Neural cell (in vitro differentiated cells): ENCODE measurements at regions not wholly inside any gene's neighbourhood (a gene's known extent, or its start where the extent isn't known, plus 50 kb on each side); places are given as distances from the start of the nearest gene placed in this dataset.

Experiments used
- H2AFZ ChIP-seq: fragments of 200-600, 300-800 bp; sonication (generic), shearing (Covaris generic); 2 replicates; pipeline ENCODE4 v1.6.0; 2014; ENCODE audit warnings: low read depth, mild to moderate bottlenecking, antibody characterized with exemption, low read length, moderate library complexity
- H3F3A ChIP-seq: fragments of 200-600 bp; shearing (Covaris generic); 2 replicates; pipeline ENCODE4 v1.6.1; 2016; ENCODE audit warnings: mild to moderate bottlenecking, moderate library complexity, mixed read lengths, antibody characterized with exemption, low read length; ENCODE audit not compliant: insufficient read depth, poor library complexity, severe bottlenecking
- H3K27ac ChIP-seq: fragments of 200-600, 300-800 bp; sonication (generic), shearing (Covaris generic); 2 replicates; pipeline ENCODE4 v1.5.1; 2014; ENCODE audit warnings: mild to moderate bottlenecking, low read length, moderate library complexity
- H3K27me3 ChIP-seq: fragments of 300-800, 200-600 bp; sonication (generic), shearing (Covaris generic); 2 replicates; pipeline ENCODE4 v1.6.0; 2014; ENCODE audit warnings: mild to moderate bottlenecking, low read depth, low read length, moderate library complexity; ENCODE audit not compliant: insufficient read depth
- H3K36me3 ChIP-seq: fragments of 300-800, 200-600 bp; sonication (generic), shearing (Covaris generic); 2 replicates; pipeline ENCODE4 v1.5.1; 2014; ENCODE audit warnings: mild to moderate bottlenecking, antibody characterized with exemption, low read length, moderate library complexity; ENCODE audit not compliant: insufficient read depth
- H3K4me2 ChIP-seq: fragments of 300-800, 200-600 bp; sonication (generic), shearing (Covaris generic); 2 replicates; pipeline ENCODE4 v1.6.0; 2014; ENCODE audit warnings: mild to moderate bottlenecking, low read length
- H3K4me3 ChIP-seq: fragments of 300-800, 200-600 bp; sonication (generic), shearing (Covaris generic); 2 replicates; pipeline ENCODE4 v1.5.1; 2014; ENCODE audit warnings: mild to moderate bottlenecking, low read length, moderate library complexity
- H3K79me2 ChIP-seq: fragments of 200-600 bp; shearing (Covaris generic); replicated peaks from 2 replicates; pipeline ENCODE4 v1.6.0; 2014; ENCODE audit warnings: mild to moderate bottlenecking, low read length, moderate library complexity; ENCODE audit not compliant: insufficient read depth
- H3K9ac ChIP-seq: fragments of 300-800, 200-600 bp; sonication (generic), shearing (Covaris generic); 2 replicates; pipeline ENCODE4 v1.6.1; 2016; ENCODE audit warnings: mild to moderate bottlenecking, low read length, mixed read lengths
- H3K9me2 ChIP-seq: fragments of 200-600 bp; shearing (Covaris generic); 2 replicates; pipeline ENCODE4 v1.6.1; 2016; ENCODE audit warnings: mild to moderate bottlenecking, low read length, mixed read lengths; ENCODE audit not compliant: insufficient read depth
- H3K9me3 ChIP-seq: fragments of 200-600, 300-800 bp; sonication (generic), shearing (Covaris generic); 2 replicates; pipeline ENCODE4 v1.6.1; 2016; ENCODE audit warnings: mild to moderate bottlenecking, mixed run types, low read length, moderate library complexity, mixed read lengths
- H4K20me1 ChIP-seq: fragments of 200-600 bp; shearing (Covaris generic); 2 replicates; pipeline ENCODE4 v1.6.1; 2016; ENCODE audit warnings: mild to moderate bottlenecking, mixed run types; ENCODE audit not compliant: insufficient read depth
- CTCF ChIP-seq: fragments of 450-650 bp; IDR thresholded peaks from 2 replicates; pipeline ENCODE4 v1.5.1; 2014; ENCODE audit warnings: antibody characterized with exemption, mild to moderate bottlenecking, moderate library complexity; ENCODE audit not compliant: poor library complexity, severe bottlenecking
- EP300 ChIP-seq: fragments of 450-650 bp; conservative IDR thresholded peaks from 2 replicates; pipeline ENCODE4 v1.6.1; 2014; ENCODE audit warnings: antibody characterized with exemption, mild to moderate bottlenecking, moderate library complexity; ENCODE audit not compliant: poor library complexity, severe bottlenecking
- EZH2 ChIP-seq: fragments of 200-600, 300-800 bp; shearing (Covaris generic), sonication (generic); IDR thresholded peaks from 2 replicates; pipeline ENCODE4 v1.6.1; 2014; ENCODE audit warnings: antibody characterized with exemption, low read length, borderline replicate concordance, mild to moderate bottlenecking; ENCODE audit not compliant: insufficient read depth, poor library complexity, severe bottlenecking
- MXI1 ChIP-seq: fragments of 450-650 bp; conservative IDR thresholded peaks from 2 replicates; pipeline ENCODE4 v1.6.1; 2014; ENCODE audit warnings: antibody characterized with exemption, mild to moderate bottlenecking; ENCODE audit not compliant: poor library complexity, severe bottlenecking
- POLR2AphosphoS5 ChIP-seq: IDR thresholded peaks from 2 replicates; pipeline ENCODE4 v1.6.1; 2012
- RAD21 ChIP-seq: fragments of 450-650 bp; conservative IDR thresholded peaks from 2 replicates; pipeline ENCODE4 v1.6.1; 2014; ENCODE audit warnings: antibody characterized with exemption, mild to moderate bottlenecking, moderate library complexity
- REST ChIP-seq: IDR thresholded peaks from 2 replicates; pipeline ENCODE4 v1.6.1; 2012; ENCODE audit warnings: borderline replicate concordance
- SMC3 ChIP-seq: fragments of 450-650 bp; conservative IDR thresholded peaks from 2 replicates; pipeline ENCODE4 v1.6.1; 2014; ENCODE audit warnings: antibody characterized with exemption, mild to moderate bottlenecking, moderate library complexity; ENCODE audit not compliant: poor library complexity
- TAF1 ChIP-seq: IDR thresholded peaks from 2 replicates; pipeline ENCODE4 v1.6.1; 2012; ENCODE audit warnings: low read depth

GRCh38 chr4:141390571-141390970 lies 169.9 kb downstream of the ZNF330 start:
- Histone ChIP-seq H3F3A (no peaks in the 10 kb centered on the region), H3K79me2 (no peaks in the 10 kb centered on the region), H3K4me2 (no peak overlapping the region), H3K9me2 (no peaks in the 10 kb centered on the region), H3K4me3 (no peak overlapping the region), H2AFZ (no peak overlapping the region), H3K36me3 (no peaks in the 10 kb centered on the region), H4K20me1 (no peaks in the 10 kb centered on the region), H3K27me3 (no peaks in the 10 kb centered on the region), H3K9me3 (no peaks in the 10 kb centered on the region), H3K9ac (no peak overlapping the region), H3K27ac (no peak overlapping the region)
- TF ChIP-seq TAF1: no peak
- no peak for TF ChIP-seq RAD21
- no peak for TF ChIP-seq REST
- TF ChIP-seq MXI1: no peak
- TF ChIP-seq POLR2AphosphoS5: no peak
- TF ChIP-seq EZH2: no peak

GRCh38 chr4:141391293-141391692 lies 170.6 kb downstream of the ZNF330 start:
- H2AFZ ChIP-seq: no peak overlapping the region
- no peaks in the 10 kb centered on the region for H3K27me3 ChIP-seq
- no peaks in the 10 kb centered on the region for H4K20me1 ChIP-seq
- no peaks in the 10 kb centered on the region for H3K9me3 ChIP-seq
- H3F3A ChIP-seq: no peaks in the 10 kb centered on the region
- H3K36me3 ChIP-seq: no peaks in the 10 kb centered on the region
- TF ChIP-seq EP300 (no peak), EZH2 (no peak), POLR2AphosphoS5 (no peak), MXI1 (no peak), REST (no peak), SMC3 (no peak), RAD21 (no peak), CTCF (no peak), TAF1 (no peak)
- no peak overlapping the region for H3K4me2 ChIP-seq
- H3K9ac ChIP-seq: no peak overlapping the region
- no peak overlapping the region for H3K27ac ChIP-seq
- H3K9me2 ChIP-seq: no peaks in the 10 kb centered on the region
- H3K4me3 ChIP-seq: no peak overlapping the region
- H3K79me2 ChIP-seq: no peaks in the 10 kb centered on the region
